Astrocyte (in vitro differentiated cells and primary cell): ENCODE measurements at regions not wholly inside any gene's neighbourhood (a gene's known extent, or its start where the extent isn't known, plus 50 kb on each side); places are given as distances from the start of the nearest gene placed in this dataset.

ENCODE experiments used
- EZH2 ChIP-seq: IDR thresholded peaks from 2 replicates; pipeline ENCODE4 v1.6.1; 2012; ENCODE audit warnings: mild to moderate bottlenecking, low read length, inconsistent platforms; ENCODE audit not compliant: insufficient read depth
- TF ChIP-seq, protein P1 (sequence below): IDR thresholded peaks from 2 replicates; pipeline ENCODE4 v1.5.1; 2011; ENCODE audit warnings: low read depth, mild to moderate bottlenecking, inconsistent platforms, low read length, moderate library complexity; ENCODE audit not compliant: insufficient read depth

DNA sequence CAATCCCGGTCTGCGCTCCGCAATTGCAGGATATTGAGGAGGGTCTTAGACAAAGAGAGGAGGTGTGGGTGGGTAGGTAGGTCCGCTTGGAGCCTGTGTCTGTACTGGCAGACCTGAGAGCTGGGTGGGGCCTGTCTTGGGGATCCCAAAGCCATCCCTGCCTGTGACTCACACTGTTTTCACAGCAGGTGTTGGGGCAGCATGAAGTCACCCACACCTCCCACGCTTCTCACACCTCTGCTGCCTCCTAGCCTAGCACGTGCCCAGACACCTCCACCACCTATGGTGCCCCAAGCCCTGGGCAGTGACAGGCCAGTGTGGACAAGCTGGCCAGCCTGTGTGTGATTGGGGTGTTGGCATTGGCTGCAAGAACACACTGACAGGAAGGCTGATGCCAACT is 65.7 kb upstream of the ECE1 start:
- TF ChIP-seq, protein P1, sequence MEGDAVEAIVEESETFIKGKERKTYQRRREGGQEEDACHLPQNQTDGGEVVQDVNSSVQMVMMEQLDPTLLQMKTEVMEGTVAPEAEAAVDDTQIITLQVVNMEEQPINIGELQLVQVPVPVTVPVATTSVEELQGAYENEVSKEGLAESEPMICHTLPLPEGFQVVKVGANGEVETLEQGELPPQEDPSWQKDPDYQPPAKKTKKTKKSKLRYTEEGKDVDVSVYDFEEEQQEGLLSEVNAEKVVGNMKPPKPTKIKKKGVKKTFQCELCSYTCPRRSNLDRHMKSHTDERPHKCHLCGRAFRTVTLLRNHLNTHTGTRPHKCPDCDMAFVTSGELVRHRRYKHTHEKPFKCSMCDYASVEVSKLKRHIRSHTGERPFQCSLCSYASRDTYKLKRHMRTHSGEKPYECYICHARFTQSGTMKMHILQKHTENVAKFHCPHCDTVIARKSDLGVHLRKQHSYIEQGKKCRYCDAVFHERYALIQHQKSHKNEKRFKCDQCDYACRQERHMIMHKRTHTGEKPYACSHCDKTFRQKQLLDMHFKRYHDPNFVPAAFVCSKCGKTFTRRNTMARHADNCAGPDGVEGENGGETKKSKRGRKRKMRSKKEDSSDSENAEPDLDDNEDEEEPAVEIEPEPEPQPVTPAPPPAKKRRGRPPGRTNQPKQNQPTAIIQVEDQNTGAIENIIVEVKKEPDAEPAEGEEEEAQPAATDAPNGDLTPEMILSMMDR = no peak
- TF ChIP-seq EZH2 = no peak
